H9 (cell line): ENCODE measurements at regions not wholly inside any gene's neighbourhood (a gene's known extent, or its start where the extent isn't known, plus 50 kb on each side); places are given as distances from the start of the nearest gene placed in this dataset.

Source experiments
- DNase-seq: peaks from one replicate; pipeline ENCODE4 v3.0.0-alpha.2; 2017
- H2AFZ ChIP-seq: one replicate; pipeline ENCODE4 v1.6.1; 2013; ENCODE audit warnings: mild to moderate bottlenecking, low read length, control low read depth, moderate library complexity
- H2AK5ac ChIP-seq: 2 replicates; pipeline ENCODE4 v1.6.1; 2013; ENCODE audit warnings: low read length, control low read depth, mixed read lengths; ENCODE audit not compliant: insufficient read length
- H2BK120ac ChIP-seq: one replicate; pipeline ENCODE4 v1.6.1; 2013; ENCODE audit warnings: low read depth, mild to moderate bottlenecking, low read length, control low read depth, inconsistent platforms; ENCODE audit not compliant: poor library complexity, severe bottlenecking
- H2BK12ac ChIP-seq: 2 replicates; pipeline ENCODE4 v1.6.1; 2013; ENCODE audit warnings: low read length, control low read depth, mixed read lengths, low read depth; ENCODE audit not compliant: insufficient read length
- H2BK15ac ChIP-seq: 2 replicates; pipeline ENCODE4 v1.6.1; 2013; ENCODE audit warnings: low read depth, low read length, control low read depth
- H2BK20ac ChIP-seq: one replicate; pipeline ENCODE4 v1.6.1; 2013; ENCODE audit warnings: low read depth, mild to moderate bottlenecking, low read length, control low read depth, inconsistent platforms; ENCODE audit not compliant: poor library complexity, severe bottlenecking
- H2BK5ac ChIP-seq: 2 replicates; pipeline ENCODE4 v1.6.1; 2013; ENCODE audit warnings: low read length, control low read depth, mixed read lengths; ENCODE audit not compliant: insufficient read length
- H3K14ac ChIP-seq: 2 replicates; pipeline ENCODE4 v1.6.1; 2013; ENCODE audit warnings: low read length, control low read depth; ENCODE audit not compliant: insufficient read depth
- H3K18ac ChIP-seq: 2 replicates; pipeline ENCODE4 v1.6.1; 2013; ENCODE audit warnings: low read depth, mild to moderate bottlenecking, mixed read lengths, low read length, control low read depth; ENCODE audit not compliant: insufficient read length
- H3K23ac ChIP-seq: 2 replicates; pipeline ENCODE4 v1.6.1; 2013; ENCODE audit warnings: low read length, control low read depth, mixed read lengths, low read depth; ENCODE audit not compliant: insufficient read length
- H3K23me2 ChIP-seq: 2 replicates; pipeline ENCODE4 v1.6.1; 2013; ENCODE audit warnings: low read depth, mild to moderate bottlenecking, mixed read lengths, low read length, control low read depth; ENCODE audit not compliant: insufficient read length, poor library complexity, severe bottlenecking
- H3K27ac ChIP-seq: 2 replicates; pipeline ENCODE4 v1.5.1; 2013; ENCODE audit warnings: low read length, control low read depth, mixed read lengths, low read depth; ENCODE audit not compliant: insufficient read length
- H3K27me3 ChIP-seq: 2 replicates; pipeline ENCODE4 v1.6.1; 2013; ENCODE audit warnings: low read length, control low read depth, inconsistent platforms; ENCODE audit not compliant: insufficient read depth
- H3K4ac ChIP-seq: 2 replicates; pipeline ENCODE4 v1.6.1; 2013; ENCODE audit warnings: low read depth, mild to moderate bottlenecking, control low read depth, inconsistent platforms, low read length, moderate library complexity
- H3K4me1 ChIP-seq: 2 replicates; pipeline ENCODE4 v1.6.1; 2013; ENCODE audit warnings: low read length, control low read depth, inconsistent platforms; ENCODE audit not compliant: insufficient read depth
- H3K4me2 ChIP-seq: 2 replicates; pipeline ENCODE4 v1.6.1; 2013; ENCODE audit warnings: low read length, control low read depth, mixed read lengths; ENCODE audit not compliant: insufficient read length, insufficient read depth
- H3K56ac ChIP-seq: 2 replicates; pipeline ENCODE4 v1.6.1; 2013; ENCODE audit warnings: low read depth, mild to moderate bottlenecking, mixed read lengths, low read length, control low read depth; ENCODE audit not compliant: insufficient read length
- H3K79me1 ChIP-seq: 2 replicates; pipeline ENCODE4 v1.6.1; 2013; ENCODE audit warnings: low read depth, mild to moderate bottlenecking, moderate library complexity, low read length, control low read depth, inconsistent platforms; ENCODE audit not compliant: insufficient read depth, poor library complexity, severe bottlenecking
- H3K79me2 ChIP-seq: 2 replicates; pipeline ENCODE4 v1.6.1; 2013; ENCODE audit warnings: low read length, control low read depth, inconsistent platforms; ENCODE audit not compliant: insufficient read depth
- H3K9ac ChIP-seq: 2 replicates; pipeline ENCODE4 v1.6.1; 2013; ENCODE audit warnings: low read length, control low read depth, mixed read lengths; ENCODE audit not compliant: insufficient read length; ENCODE audit errors: extremely low read depth
- H3K9me3 ChIP-seq: one replicate; pipeline ENCODE4 v1.6.1; 2013; ENCODE audit warnings: low read depth, low read length, inconsistent platforms; ENCODE audit not compliant: control insufficient read depth
- H3T11ph ChIP-seq: one replicate; pipeline ENCODE4 v1.6.1; 2013; ENCODE audit warnings: mild to moderate bottlenecking, low read length, control low read depth, inconsistent platforms
- H4K20me1 ChIP-seq: one replicate; pipeline ENCODE4 v1.6.1; 2013; ENCODE audit not compliant: control insufficient read depth, insufficient read length, insufficient read depth
- H4K5ac ChIP-seq: 2 replicates; pipeline ENCODE4 v1.6.1; 2013; ENCODE audit warnings: low read depth, mild to moderate bottlenecking, mixed read lengths, low read length, control low read depth; ENCODE audit not compliant: insufficient read length
- H4K8ac ChIP-seq: replicated peaks from 2 replicates; pipeline ENCODE4 v1.6.1; 2013; ENCODE audit warnings: low read length, control low read depth, mixed read lengths, low read depth; ENCODE audit not compliant: insufficient read length
- H4K91ac ChIP-seq: 2 replicates; pipeline ENCODE4 v1.6.1; 2013; ENCODE audit warnings: low read depth, mild to moderate bottlenecking, moderate library complexity, mixed read lengths, low read length, control low read depth; ENCODE audit not compliant: insufficient read length
- H3K27ac Mint-ChIP-seq, 3 experiments: 2 replicates in 2 of 3; 3 replicates in 1 of 3; pipeline ENCODE4 v1.8.0; 2020 to 2021; ENCODE audit warnings: mixed read lengths in 3 of 3, mild to moderate bottlenecking in 1 of 3, moderate library complexity in 1 of 3
- H3K27me3 Mint-ChIP-seq: 2 replicates; pipeline ENCODE4 v1.8.0; 2021; ENCODE audit warnings: low read depth, mild to moderate bottlenecking, moderate library complexity, mixed read lengths
- H3K36me3 Mint-ChIP-seq, 3 experiments: 2 replicates in 2 of 3; 3 replicates in 1 of 3; pipeline ENCODE4 v1.8.0; 2020 to 2021; ENCODE audit warnings: low read depth in 3 of 3, mixed read lengths in 3 of 3; ENCODE audit not compliant: insufficient read depth in 1 of 3
- H3K4me1 Mint-ChIP-seq, 2 experiments: 2 replicates each; pipeline ENCODE4 v1.8.0; 2020; ENCODE audit warnings: mixed read lengths in 2 of 2
- H3K4me3 Mint-ChIP-seq, 2 experiments: 2 replicates in 1 of 2; 3 replicates in 1 of 2; pipeline ENCODE4 v1.8.0; 2020 to 2021; ENCODE audit warnings: mild to moderate bottlenecking in 2 of 2, mixed read lengths in 2 of 2, moderate library complexity in 1 of 2
- H3K9me3 Mint-ChIP-seq, 2 experiments: 2 replicates in 1 of 2; 3 replicates in 1 of 2; pipeline ENCODE4 v1.8.0; 2020; ENCODE audit warnings: mild to moderate bottlenecking in 2 of 2, mixed read lengths in 2 of 2, moderate library complexity in 1 of 2
- CTCF ChIP-seq: fragments of 200-600 bp; sonication (generic); conservative IDR thresholded peaks from 3 replicates; pipeline ENCODE4 v1.8.0; 2021; ENCODE audit warnings: antibody characterized with exemption, mild to moderate bottlenecking
- WGBS: extraction: QIAGEN DNeasy Blood & Tissue Kit; methylation state at CpG from one replicate; pipeline ENCODE4 v1.1.7; 2013; ENCODE audit warnings: missing lambda C conversion rate, low lambda C conversion rate, mixed read lengths; ENCODE audit not compliant: insufficient read length; ENCODE audit errors: extremely low coverage; 5-methylcytosine and 5-hydroxymethylcytosine counted together

GRCh38 chr13:48844676-48845075 is 131.0 kb upstream of the FNDC3A start:
- H2AK5ac ChIP-seq: no peak overlapping the region
- WGBS: no CpG with 5 or more reads among the region's 2 CpGs
- H3K14ac ChIP-seq: no peak overlapping the region
- no peak overlapping the region for H3K4me3 Mint-ChIP-seq
- no peak overlapping the region for H2BK20ac ChIP-seq
- no peak overlapping the region for H2AFZ ChIP-seq
- no peak for DNase-seq
- H3K4ac ChIP-seq: no peak overlapping the region
- H3K9me3 ChIP-seq: no peaks in the 10 kb centered on the region
- H3K56ac ChIP-seq: no peak overlapping the region
- H3K9ac ChIP-seq: no peak overlapping the region
- H3K4me1 ChIP-seq: no peaks in the 10 kb centered on the region; the same call in 1 of the 2 replicates
- peaks cover 0 to 6% (median 4%) of the 10 kb centered on the region in 3 experiments; a peak in 4 of 7 replicates for H3K36me3 Mint-ChIP-seq
- H3K23me2 ChIP-seq: no peaks in the 10 kb centered on the region
- H3K79me2 ChIP-seq: no peaks in the 10 kb centered on the region
- H4K20me1 ChIP-seq: no peaks in the 10 kb centered on the region
- H3K23ac ChIP-seq: no peak overlapping the region
- no peak overlapping the region for H3K27ac ChIP-seq
- H3K4me2 ChIP-seq: no peak overlapping the region
- H2BK12ac ChIP-seq: no peak overlapping the region
- no peaks in the 10 kb centered on the region for H3K27me3 ChIP-seq
- peaks cover 20% of the 10 kb centered on the region in 2 experiments for H3K4me1 Mint-ChIP-seq
- H2BK120ac ChIP-seq: no peak overlapping the region
- no peak overlapping the region for H3K27ac Mint-ChIP-seq
- no peaks in the 10 kb centered on the region for H3K79me1 ChIP-seq
- H2BK15ac ChIP-seq: no peak overlapping the region
- H4K91ac ChIP-seq: no peak overlapping the region
- H3K27me3 Mint-ChIP-seq: no peaks in the 10 kb centered on the region
- H2BK5ac ChIP-seq: no peak overlapping the region
- H4K5ac ChIP-seq: no peak overlapping the region
- TF ChIP-seq CTCF: no peak
- H3K9me3 Mint-ChIP-seq: peaks cover 5 to 7% of the 10 kb centered on the region in 2 experiments; a peak in 2 of 5 replicates
- no peak overlapping the region for H4K8ac ChIP-seq
- no peak overlapping the region for H3K18ac ChIP-seq
- H3T11ph ChIP-seq: no peak overlapping the region
